SK-N-SH (cell line): ENCODE measurements at regions not wholly inside any gene's neighbourhood (a gene's known extent, or its start where the extent isn't known, plus 50 kb on each side); places are given as distances from the start of the nearest gene placed in this dataset.

Experiments used
- CTCF ChIP-seq: fragments of 200-600 bp; sonication (generic); IDR thresholded peaks from 2 replicates; pipeline ENCODE4 v1.6.1; 2017; ENCODE audit warnings: antibody characterized with exemption, mild to moderate bottlenecking, moderate library complexity
- EP300 ChIP-seq, 2 experiments: IDR thresholded peaks; 2 replicates each; pipeline versions ENCODE4 v1.4.0 to v1.6.1; 2012; ENCODE audit warnings: borderline replicate concordance in 1 of 2, low read depth in 1 of 2, low read length in 1 of 2
- FOXM1 ChIP-seq: IDR thresholded peaks from 2 replicates; pipeline ENCODE4 v1.4.0; 2012; ENCODE audit warnings: low read depth, mild to moderate bottlenecking
- MAX ChIP-seq: IDR thresholded peaks from 2 replicates; pipeline ENCODE4 v1.4.0; 2012; ENCODE audit warnings: low read depth
- NRF1 ChIP-seq: IDR thresholded peaks from 2 replicates; pipeline ENCODE4 v1.6.1; 2012; ENCODE audit warnings: low read depth, mild to moderate bottlenecking, low read length
- POLR2AphosphoS5 ChIP-seq: IDR thresholded peaks from 2 replicates; pipeline ENCODE4 v1.6.1; 2012; ENCODE audit warnings: low read depth, low read length
- RCOR1 ChIP-seq: fragments of 150-350 bp; IDR thresholded peaks from 2 replicates; pipeline ENCODE4 v1.6.1; 2017; ENCODE audit warnings: antibody characterized with exemption, low read length
- RFX5 ChIP-seq: IDR thresholded peaks from 2 replicates; pipeline ENCODE4 v1.6.1; 2012; ENCODE audit warnings: mild to moderate bottlenecking, improper control_type of control experiment, low read length
- TAF1 ChIP-seq: IDR thresholded peaks from 2 replicates; pipeline ENCODE4 v1.6.1; 2012; ENCODE audit warnings: low read depth, mild to moderate bottlenecking, low read length, moderate library complexity, borderline replicate concordance
- USF2 ChIP-seq: fragments of 150-350 bp; IDR thresholded peaks from 2 replicates; pipeline ENCODE4 v1.6.1; 2017; ENCODE audit warnings: antibody characterized with exemption, low read length, low read depth, borderline replicate concordance

GRCh38 chr5:60333005-60333571 is 366.9 kb downstream of the DEPDC1B start:
- TF ChIP-seq TAF1 = no peak
- no peak for TF ChIP-seq USF2
- no peak for TF ChIP-seq CTCF
- no peak for TF ChIP-seq FOXM1
- no peak; a peak in 1 of 4 replicates for TF ChIP-seq EP300 (IDR thresholded peaks at IDR 0.05; ENCODE audit: borderline replicate concordance in 1 of 2, low read depth in 1 of 2, low read length in 1 of 2)
- TF ChIP-seq RFX5 = no peak
- TF ChIP-seq POLR2AphosphoS5 = no peak
- TF ChIP-seq MAX = no peak
- TF ChIP-seq NRF1 = no peak
- TF ChIP-seq RCOR1 = no peak
